NCI-H2029 (cell line): ENCODE measurements at regions not wholly inside any gene's neighbourhood (a gene's known extent, or its start where the extent isn't known, plus 50 kb on each side); places are given as distances from the start of the nearest gene placed in this dataset.
"Not testable (repeated sequence)": the region's sequence is repeated elsewhere in the genome, so short reads cannot be mapped to it uniquely, and the experiment has no call there.

Source experiments
- DNase-seq: peaks from one replicate; lab custom pipeline; 2025; lab: John Stamatoyannopoulos, UW

DNA sequence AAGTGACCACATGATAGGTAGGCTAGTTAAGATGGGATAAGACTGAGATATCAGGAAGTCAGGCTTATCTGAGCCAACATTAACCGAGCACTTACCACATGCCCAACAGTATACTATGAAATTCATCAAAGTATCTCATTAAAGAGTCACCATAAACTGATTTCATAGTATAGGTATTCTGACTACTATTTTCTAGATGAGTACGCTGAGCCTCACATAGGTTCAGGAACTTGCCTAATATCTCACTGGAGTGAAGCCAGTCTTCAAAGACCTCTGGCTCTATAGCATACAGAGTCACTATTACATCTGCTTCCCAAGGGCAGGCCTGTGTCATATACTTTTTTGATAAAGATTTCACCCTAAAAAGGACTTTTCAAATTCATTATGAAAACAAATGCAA is 115.6 kb upstream of the NGF start:
- DNase-seq: no peak

DNA sequence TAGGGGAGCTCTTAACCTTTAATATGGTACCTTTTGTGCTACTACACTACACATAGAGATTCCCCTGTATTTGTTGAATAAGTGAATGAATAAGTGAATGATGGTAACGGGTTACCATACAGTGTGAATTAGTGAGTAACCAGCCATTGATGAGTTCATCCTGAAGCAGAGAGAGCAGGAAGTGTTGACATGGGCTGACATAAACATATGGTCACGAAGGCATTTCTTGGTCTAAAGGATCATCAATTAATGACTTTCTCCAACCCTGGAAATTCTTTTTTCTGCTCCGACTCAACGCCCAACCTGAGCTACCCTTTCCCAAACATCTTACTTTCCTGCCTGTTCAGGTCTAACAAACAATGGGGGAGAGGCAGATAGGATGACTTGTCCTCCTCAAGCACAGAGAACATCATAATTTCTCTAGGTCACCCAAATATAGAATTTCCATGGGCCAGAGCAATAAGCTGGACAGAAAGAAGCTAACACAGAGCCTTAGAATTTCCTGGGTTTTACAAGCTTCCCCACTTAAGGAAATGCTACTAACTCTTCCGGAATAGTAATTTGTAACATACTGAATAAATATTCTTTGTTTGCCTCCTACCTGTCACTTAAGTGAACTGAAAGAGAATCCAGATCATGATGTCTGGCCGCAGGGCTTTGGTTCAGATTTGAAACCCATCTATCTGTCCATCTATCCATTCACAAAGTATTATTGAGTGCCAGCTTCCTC is 114.7 kb upstream of the NGF start:
- no peak for DNase-seq

DNA sequence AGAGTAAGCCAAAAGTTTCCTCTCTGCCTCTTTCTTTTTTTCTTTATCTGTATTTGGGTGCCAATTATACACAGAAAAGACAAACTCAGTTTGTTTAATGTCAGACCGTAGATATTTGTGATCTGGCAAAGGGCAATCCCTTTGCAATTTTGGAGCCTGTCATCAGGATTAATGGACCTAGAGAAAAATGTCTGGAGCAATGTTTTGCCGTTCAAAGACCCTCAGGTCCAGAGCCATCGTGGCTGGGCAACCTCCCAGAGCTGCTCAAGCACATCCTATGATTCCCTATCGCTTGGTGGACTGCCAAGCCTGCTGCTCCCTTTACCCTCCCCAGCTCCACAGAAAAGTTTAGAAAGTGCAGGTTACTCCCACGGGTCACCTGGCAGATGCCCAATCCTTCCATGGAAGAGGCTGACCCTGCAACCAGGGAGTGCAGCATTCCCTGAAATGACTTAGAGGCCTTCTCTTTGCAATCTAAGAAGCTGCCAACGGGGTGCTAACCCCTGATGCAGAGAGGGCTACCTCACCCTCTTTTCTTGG is 112.5 kb upstream of the NGF start:
- DNase-seq: no peak

DNA sequence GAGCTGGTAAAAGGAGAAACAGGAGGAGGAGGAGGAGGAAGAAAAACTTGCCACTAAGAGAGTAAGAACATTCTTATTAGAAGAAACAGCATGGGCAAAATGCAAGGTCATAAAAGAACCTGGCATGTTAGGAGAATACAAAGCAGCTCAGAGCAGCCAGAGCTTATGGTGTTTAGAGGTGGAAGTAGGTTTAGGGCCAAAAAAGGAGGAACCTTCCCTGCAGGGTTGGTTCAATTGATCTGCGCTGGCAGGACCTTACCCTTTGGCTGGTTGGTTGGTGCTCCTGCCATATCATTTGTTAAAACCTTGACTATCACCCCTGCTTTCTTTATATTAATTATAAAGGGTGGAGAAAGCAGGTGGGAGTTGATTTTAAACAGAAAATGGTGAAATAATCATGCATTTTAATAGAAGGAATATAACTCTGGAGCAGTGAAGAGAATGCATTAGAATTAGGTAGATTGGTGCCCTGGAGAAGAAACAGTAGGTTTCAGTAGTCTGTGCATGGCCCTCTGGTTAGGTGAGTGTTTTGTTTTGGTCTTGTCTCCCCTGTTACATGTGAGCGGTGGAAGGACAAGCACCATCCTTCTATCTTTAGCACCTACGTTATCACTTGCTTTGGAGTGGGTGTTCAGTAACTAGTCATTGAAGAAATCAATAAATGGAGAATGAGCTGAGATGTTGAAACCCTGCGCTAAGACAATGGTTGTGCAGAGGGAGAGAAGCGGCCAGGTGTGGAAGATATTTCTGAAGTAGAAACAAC is 110.4 kb upstream of the NGF start:
- DNase-seq: no peak

DNA sequence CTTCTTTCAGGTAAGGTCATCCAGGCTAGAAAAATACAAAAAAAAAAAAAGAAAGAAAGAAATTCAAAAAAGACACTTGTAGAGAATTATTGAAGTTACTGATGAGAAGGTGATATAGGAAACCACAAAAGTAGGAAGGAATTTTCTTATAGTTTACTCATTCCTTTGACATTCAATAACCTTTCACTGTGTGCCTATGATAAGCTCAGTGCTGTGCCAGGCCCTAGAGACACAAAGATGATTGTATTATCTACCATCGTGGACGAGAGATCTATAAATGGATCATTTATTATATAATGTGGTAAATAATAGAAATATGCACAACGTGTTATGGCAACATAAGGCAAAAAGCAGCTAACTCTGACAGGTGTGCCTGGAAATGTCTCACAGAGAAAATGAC is 109.6 kb upstream of the NGF start:
- no peak for DNase-seq

DNA sequence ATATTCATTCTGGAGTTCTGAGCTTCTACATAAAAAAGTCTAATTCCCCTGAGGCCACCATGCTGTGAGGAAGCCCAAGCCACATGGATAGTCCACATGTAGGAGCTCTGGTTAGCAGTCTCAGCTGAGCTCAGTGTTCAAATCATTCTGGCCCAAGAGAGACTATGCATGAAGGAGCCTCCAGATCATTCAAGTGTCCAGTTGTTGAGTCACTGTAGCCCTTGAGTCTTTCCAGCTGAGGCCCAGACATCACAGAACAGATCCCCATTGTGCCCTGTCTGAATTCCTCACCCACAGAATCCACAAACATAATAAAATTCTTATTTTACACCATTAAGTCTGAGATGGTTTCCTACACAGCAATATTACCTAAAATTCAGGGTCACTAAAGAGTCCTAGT is 107.0 kb upstream of the NGF start:
- no peak for DNase-seq

DNA sequence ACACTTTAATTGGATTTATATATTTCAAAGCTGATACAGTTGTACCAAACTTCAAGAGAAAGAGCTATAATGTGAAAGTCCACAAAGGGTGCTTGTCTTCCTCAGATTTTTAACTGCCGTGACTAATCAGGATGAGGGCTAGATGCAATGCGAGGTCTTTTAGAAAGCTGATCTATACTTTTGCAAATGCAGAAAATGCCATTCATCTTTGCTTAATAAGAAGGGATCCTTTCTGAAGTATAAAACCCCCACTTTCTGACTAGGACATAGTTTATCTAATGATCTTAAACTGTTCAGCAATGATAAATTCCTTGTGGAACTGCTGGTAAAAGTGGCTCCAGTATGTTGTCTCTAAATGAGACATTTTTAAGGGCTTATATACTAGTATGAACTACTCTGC is 102.7 kb upstream of the NGF start:
- DNase-seq: no peak

DNA sequence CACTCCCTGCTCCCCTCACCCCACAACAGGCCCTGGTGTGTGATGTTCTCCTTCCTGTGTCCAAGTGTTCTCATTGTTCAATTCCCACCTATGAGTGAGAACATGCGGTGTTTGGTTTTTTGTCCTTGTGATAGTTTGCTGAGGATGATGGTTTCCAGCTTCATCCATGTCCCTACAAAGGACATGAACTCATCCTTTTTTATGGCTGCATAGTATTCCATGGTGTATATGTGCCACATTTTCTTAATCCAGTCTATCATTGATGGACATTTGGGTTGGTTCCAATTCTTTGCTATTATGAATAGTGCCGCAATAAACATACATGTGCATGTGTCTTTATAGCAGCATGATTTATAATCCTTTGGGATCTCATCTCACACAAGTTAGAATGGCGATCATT is 101.5 kb upstream of the NGF start:
- not testable (repeated sequence) for DNase-seq

DNA sequence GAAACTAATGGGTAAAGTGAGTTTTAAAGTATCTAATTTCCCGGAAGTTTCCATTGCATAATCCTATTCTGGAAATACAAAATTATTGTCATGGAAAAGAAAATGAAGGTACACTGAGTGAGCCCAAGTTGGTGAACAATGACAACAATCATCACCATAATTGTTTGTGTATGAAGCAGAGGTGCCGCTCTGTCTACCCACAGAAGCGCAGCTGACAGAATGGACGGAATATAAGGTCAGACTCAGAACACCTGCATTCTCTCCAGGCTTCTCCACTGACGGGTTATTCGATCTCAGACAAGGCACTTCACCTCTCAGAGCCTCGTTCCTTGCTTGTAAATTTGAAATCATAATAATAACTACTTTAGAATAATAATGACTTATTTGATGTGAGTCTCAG is 99.1 kb upstream of the NGF start:
- DNase-seq: peak; percentile 70

DNA sequence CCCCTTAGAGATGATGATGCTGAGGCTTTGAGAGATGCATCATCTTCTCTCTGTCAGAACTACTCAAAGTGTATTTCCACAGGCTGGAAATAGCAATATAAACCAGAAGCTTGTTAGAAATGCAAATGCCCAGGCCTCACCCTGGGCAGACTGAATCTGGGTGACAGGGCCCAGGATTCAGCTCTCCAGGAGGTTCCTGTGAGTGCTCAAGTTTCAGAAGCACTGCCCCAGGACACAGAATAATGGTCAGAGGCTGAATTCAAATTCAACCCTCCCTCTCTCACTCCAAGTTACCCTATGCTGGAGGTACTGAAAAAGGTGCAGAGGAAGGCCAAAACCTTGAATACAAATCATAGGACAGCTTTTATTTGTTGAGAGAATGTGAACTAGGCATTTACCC is 98.5 kb upstream of the NGF start:
- no peak for DNase-seq

DNA sequence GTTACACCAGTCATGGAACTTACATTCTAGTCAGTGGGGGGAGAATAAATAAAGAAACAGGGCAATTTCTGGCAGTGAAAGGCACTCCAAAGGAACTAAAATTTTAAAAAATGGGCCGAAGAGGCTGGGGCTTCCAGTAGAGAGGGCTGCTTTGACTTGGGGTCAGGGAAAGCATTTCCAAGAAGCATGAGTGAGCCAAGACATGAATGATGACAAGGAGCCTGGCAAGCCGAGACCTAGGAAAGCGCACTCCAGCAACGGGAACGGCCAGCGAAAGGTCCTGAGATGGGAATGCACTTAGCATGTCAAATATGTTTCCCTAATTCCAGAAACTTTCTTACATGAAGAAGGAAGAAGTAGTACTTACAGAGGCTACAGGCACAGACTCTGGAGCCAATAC is 95.4 kb upstream of the NGF start:
- no peak for DNase-seq

DNA sequence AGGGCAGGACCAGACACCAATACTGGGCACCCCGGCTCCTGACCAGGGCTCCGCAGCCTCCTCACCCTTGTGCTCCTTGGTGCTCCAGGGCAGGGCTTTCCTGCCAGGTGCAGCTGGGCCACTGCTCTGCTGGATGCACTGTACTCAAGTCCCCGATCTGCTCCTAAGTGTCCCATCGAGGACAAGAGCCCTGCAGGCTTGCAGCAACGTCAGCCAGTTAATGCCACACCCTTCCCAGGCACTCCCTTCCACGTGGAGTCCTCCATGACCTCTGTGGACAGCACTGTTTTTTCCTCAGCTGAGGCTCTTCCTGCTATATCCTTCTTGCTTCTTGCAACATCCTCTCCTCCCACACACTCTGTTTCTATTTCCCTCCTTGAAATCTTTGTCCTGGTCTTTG is 94.0 kb upstream of the NGF start:
- no peak for DNase-seq

DNA sequence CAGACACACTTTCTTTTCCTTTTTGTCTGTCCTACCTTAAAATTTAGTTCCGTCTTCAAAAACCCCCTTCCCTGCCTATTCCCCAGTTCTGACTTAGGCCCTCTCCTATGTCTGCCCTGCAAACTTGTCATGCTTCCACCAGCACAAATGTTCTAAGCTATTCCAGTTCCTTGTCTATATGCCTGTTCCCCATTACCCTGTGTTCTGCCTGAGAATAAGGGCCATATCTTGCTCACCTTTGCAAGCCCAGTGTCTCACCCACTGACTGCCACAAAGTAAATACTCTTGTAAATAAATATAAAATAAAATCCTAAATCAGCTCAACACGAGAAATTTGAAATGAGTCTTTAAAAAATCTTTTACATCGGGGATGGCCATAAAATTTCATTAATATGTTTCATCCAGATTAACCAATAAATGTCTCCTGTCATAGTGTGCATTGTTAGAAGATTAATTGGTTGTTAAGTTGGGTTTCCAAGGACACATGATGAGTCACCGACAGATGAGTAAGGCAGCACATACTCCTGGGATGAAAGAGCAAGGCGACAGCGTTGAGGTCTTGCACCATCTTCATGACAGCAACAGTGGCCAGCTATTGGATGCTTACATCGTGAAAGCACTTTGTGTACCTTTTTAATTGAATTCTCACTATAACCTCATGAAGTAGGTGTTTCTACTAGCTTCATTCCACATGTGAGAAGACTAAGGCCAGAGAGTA is 92.6 kb upstream of the NGF start:
- no peak for DNase-seq

DNA sequence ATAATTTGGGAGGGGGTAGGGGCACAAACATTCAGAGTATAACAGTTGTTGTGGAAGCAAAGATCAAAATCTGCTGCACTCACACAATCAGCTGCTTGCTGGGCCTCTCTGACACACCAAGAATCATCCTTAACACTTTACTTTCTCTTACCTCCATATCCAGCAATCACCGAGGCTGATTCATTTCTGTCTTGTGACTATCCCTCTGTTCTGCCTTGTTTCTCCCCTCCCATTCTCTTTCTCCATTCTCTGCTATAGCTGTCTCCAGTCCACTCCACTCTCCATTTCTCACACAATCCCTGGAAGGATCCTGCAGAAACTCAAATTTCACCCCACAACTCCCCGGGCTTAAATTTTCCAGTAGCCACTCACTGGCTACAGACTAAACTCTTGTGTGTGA is 91.8 kb upstream of the NGF start:
- no peak for DNase-seq

DNA sequence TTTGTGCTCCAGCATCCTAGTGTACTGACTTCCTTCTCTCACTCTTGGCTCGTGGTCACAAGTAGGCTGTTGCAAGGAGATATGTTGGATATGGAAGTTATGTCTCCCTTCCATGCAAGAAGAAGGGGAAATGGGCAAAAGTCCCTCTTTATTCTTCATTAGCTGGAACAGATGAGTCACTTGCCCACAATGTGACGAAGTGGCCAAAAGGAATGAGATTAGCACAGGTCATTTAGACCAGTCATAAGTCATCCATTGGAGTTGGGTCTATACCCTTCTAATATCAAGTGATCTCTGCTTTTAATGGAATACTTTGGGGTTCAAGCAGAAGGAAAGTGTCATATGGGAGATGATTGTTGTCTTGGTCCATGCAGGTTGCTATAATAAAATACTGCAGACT is 91.2 kb upstream of the NGF start:
- DNase-seq: no peak

DNA sequence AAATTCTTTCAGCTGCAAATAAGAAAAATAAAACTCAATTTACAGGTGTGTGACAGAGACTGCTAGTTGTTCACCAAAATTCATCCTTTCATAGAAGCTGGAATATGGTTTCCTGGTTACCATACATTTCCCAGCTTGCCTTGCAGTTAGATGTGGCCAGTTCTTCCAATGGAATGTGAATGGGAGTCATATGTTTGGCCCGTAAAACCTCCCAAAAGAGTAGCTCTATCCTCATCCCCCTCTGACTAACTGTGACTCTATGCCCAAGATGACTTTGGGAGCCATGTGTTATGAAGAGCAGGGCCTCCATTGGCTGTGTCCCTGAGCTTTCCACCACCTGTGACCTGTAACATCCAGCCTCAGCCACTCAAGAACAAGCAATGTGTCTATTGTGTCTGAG is 90.6 kb upstream of the NGF start:
- no peak for DNase-seq

DNA sequence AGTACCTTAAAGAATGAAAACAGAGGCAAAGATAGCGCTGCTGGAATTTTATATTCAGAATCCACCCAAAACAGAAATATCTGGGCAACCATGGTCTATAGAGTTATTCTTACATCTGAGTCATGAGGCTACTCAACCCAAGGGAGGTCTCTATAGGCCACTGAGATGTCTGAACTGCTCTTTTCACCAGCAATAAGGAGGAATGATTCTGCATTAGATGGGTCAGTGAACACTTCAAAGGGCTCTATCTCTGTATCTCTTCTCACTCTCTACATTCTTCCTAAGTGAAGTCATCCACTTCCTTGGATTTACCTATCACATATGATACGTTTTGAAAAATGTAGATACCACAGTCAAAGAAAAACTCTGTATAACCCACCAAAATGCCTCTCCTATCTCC is 90.2 kb upstream of the NGF start:
- no peak for DNase-seq

DNA sequence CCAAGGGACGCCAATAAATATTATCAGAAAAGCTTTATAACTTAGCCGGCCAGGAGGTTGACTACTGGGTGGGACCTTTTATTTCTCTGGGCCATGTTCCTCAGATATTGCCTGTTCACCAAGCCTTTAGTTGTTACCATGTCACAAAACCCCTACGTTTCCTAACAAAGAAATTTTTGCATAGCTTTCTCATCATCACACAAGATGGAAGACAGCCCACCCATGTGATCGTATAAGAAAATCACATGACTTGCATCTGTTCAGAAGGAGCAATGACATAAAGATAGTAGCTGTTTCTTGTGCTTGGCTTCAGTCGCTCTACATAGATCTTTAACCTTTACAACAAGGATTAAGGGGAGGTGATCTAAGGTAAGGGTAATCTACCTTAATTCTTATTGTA is 88.9 kb upstream of the NGF start:
- no peak for DNase-seq

DNA sequence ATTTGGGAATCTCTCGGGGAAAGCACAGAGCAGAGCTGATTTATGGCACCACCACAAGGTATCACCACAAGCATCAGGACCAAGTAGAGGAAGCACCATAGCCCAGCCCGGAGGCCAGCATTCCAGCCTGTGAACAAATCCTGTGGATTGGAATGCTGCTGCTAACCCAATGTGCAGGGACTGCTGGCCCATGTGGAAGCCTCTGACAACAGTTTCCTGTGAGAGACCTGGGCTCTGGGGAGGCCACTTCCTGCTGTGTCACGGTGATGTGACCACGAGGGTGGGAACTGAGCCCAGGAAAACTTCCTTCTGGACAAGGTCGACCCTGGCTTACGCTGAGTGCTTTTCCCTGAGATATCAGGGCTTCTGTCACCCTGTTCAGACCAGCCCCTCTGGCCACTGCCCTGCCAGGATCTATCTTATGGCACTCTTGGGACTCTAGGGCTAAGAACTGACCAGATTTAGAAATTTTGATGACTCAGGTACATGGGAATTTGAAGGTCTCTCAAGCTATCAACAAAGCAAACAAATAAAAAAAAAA is 88.3 kb upstream of the NGF start:
- DNase-seq: no peak

DNA sequence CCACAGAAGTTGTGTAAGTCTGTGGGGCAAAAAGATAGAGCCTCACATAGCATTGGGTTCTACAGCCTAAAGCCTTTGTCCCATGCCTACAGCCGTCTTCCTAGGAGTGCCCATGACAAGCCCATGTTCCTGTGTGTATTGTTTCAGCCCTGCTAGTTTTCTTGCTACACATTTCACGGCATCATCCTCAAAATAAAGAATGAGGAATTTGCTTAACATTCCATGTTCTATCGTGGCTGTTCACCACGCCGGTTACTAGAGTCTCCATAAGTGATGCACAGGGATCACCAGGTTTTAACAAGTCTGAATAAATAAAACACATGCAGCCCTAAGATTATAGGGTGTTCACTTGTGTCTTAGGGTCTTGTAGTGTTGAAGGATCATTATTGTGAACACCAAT is 87.4 kb upstream of the NGF start:
- no peak for DNase-seq

DNA sequence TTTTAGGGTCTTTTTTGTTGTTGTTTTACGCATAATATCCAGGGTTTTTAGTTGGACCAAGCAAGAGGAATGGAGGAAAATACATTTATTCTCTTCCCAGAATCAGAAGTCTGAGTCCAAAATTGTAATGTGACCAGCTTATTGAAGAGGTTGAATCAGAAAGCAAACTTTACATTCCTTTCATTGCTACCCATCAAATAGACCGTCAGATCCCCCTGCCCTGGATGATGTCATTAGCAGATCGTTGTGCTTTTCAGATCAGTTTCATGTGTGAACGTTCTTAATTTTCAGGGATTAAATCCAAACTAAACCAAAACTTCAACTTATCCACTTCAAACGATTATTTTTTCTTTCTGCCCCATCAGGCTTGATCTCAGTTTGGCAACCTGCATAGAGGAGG is 85.7 kb upstream of the NGF start:
- no peak for DNase-seq

DNA sequence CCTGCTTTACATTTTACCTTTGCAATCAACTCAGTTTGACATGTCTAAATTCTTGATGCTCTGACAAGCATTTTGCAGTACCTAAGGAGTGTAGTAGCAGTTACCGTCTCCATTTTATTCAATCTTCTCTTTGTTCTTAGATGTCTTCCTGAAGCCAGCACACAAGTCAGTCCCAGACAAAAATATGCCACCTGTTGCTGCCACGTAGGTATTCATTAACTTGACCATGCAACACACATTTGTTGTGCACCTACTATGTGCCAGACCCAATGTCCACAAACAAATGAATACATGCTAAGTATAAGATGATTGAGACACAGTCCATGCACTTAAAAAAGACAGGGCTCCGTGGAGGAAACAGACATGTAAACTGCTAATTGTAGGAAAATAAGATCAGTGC is 81.5 kb upstream of the NGF start:
- no peak for DNase-seq

DNA sequence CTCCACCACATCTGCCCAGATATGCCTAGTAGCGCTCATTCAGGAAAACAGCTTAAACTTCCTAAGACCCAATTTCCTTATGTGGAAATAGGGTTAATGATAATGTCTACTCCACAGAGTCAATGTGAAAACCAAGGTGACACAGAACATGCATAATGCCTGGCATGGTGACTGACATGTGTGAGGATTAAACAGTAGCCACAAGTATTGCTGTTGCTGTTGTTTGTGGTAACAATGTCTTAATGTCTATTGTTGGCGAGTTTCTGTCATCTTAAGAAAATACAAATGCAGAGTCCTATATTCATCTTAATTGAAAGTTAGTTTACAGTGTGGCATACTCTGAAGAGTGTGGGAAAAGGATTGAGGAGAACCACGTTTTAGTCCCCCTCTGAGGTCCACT is 75.6 kb upstream of the NGF start:
- no peak for DNase-seq
